Neural progenitor cell (in vitro differentiated cells): ENCODE measurements at regions not wholly inside any gene's neighbourhood (a gene's known extent, or its start where the extent isn't known, plus 50 kb on each side); places are given as distances from the start of the nearest gene placed in this dataset.
A peak's percentile ranks its signal among the peaks of the same experiment; 100 is the strongest.

ENCODE experiments used
- DNase-seq: peaks from one replicate; pipeline ENCODE4 v3.0.0-alpha.2; 2016; ENCODE audit warnings: low spot score
- H2AFZ ChIP-seq: fragments of 200-600 bp; sonication (generic); replicated peaks from 2 replicates; pipeline ENCODE4 v1.6.1; 2016; ENCODE audit warnings: antibody characterized with exemption
- H3F3A ChIP-seq: fragments of 200-600 bp; sonication (generic); 2 replicates; pipeline ENCODE4 v1.6.1; 2016; ENCODE audit warnings: antibody characterized with exemption, low read depth
- H3K27ac ChIP-seq: fragments of 200-600 bp; sonication (generic); 2 replicates; pipeline ENCODE4 v1.5.1; 2016; ENCODE audit warnings: mild to moderate bottlenecking
- H3K27me3 ChIP-seq: fragments of 200-600 bp; sonication (generic); 2 replicates; pipeline ENCODE4 v1.6.1; 2016; ENCODE audit warnings: mild to moderate bottlenecking, moderate library complexity
- H3K36me3 ChIP-seq: fragments of 200-600 bp; sonication (generic); 2 replicates; pipeline ENCODE4 v1.5.1; 2016
- H3K4me1 ChIP-seq: fragments of 200-600 bp; sonication (generic); 2 replicates; pipeline ENCODE4 v1.6.1; 2016; ENCODE audit warnings: mixed run types
- H3K4me2 ChIP-seq: fragments of 200-600 bp; sonication (generic); 2 replicates; pipeline ENCODE4 v1.6.1; 2016
- H3K4me3 ChIP-seq: fragments of 200-600 bp; sonication (generic); 2 replicates; pipeline ENCODE4 v1.5.1; 2016
- H3K79me2 ChIP-seq: fragments of 200-600 bp; sonication (generic); 2 replicates; pipeline ENCODE4 v1.6.1; 2016; ENCODE audit warnings: low read depth
- H3K9ac ChIP-seq: fragments of 200-600 bp; sonication (generic); 2 replicates; pipeline ENCODE4 v1.6.1; 2016
- H3K9me3 ChIP-seq: fragments of 200-600 bp; sonication (generic); 2 replicates; pipeline ENCODE4 v1.5.1; 2016; ENCODE audit warnings: low read depth
- H4K20me1 ChIP-seq: fragments of 200-600 bp; sonication (generic); 2 replicates; pipeline ENCODE4 v1.6.1; 2016; ENCODE audit warnings: low read depth
- H3K27ac Mint-ChIP-seq: 3 replicates; pipeline ENCODE4 v1.8.0; 2021; ENCODE audit warnings: mixed read lengths
- H3K27me3 Mint-ChIP-seq: 2 replicates; pipeline ENCODE4 v1.8.0; 2022; ENCODE audit warnings: low read depth, mild to moderate bottlenecking, inconsistent platforms, moderate library complexity, mixed read lengths; ENCODE audit not compliant: insufficient read depth
- H3K36me3 Mint-ChIP-seq: 3 replicates; pipeline ENCODE4 v1.8.0; 2021; ENCODE audit warnings: mixed read lengths
- H3K4me1 Mint-ChIP-seq: 3 replicates; pipeline ENCODE4 v1.8.0; 2021; ENCODE audit warnings: mixed read lengths
- H3K4me3 Mint-ChIP-seq: 3 replicates; pipeline ENCODE4 v1.8.0; 2021; ENCODE audit warnings: mild to moderate bottlenecking, moderate library complexity, mixed read lengths
- H3K9me3 Mint-ChIP-seq: 3 replicates; pipeline ENCODE4 v1.8.0; 2020; ENCODE audit warnings: mixed read lengths
- CTCF ChIP-seq: fragments of 200-600 bp; sonication (generic); IDR thresholded peaks from 2 replicates; pipeline ENCODE4 v1.5.1; 2017; ENCODE audit warnings: antibody characterized with exemption, mild to moderate bottlenecking
- EZH2 ChIP-seq: fragments of 200-600 bp; sonication (generic); IDR thresholded peaks from 2 replicates; pipeline ENCODE4 v1.6.1; 2017; ENCODE audit warnings: antibody characterized with exemption, mild to moderate bottlenecking, moderate library complexity
- EZH2phosphoT487 ChIP-seq: fragments of 200-600 bp; sonication (generic); IDR thresholded peaks from 2 replicates; pipeline ENCODE4 v1.6.1; 2017; ENCODE audit warnings: antibody characterized with exemption

GRCh38 chr12:46473634-46474329 lies 101.2 kb upstream of the SLC38A2 start:
- Mint-ChIP-seq H3K4me3 (no peak overlapping the region), H3K9me3 (no peaks in the 10 kb centered on the region), H3K4me1 (no peaks in the 10 kb centered on the region), H3K27me3 (no peaks in the 10 kb centered on the region), H3K36me3 (no peaks in the 10 kb centered on the region), H3K27ac (no peak overlapping the region)
- Histone ChIP-seq H3K36me3 (no peaks in the 10 kb centered on the region), H3K9ac (no peak overlapping the region), H3F3A (no peaks in the 10 kb centered on the region), H2AFZ (peak overlapping the region; percentile 63), H3K79me2 (no peaks in the 10 kb centered on the region), H3K4me1 (no peaks in the 10 kb centered on the region), H3K27ac (no peak overlapping the region), H3K4me2 (no peak overlapping the region), H3K27me3 (no peaks in the 10 kb centered on the region), H4K20me1 (no peaks in the 10 kb centered on the region), H3K4me3 (no peak overlapping the region), H3K9me3 (no peaks in the 10 kb centered on the region)
- no peak for DNase-seq
- TF ChIP-seq EZH2phosphoT487 (no peak), EZH2 (no peak), CTCF (no peak)

GRCh38 chr12:46472893-46473633 lies 100.5 kb upstream of the SLC38A2 start:
- H3K27ac ChIP-seq = no peak overlapping the region

GRCh38 chr12:46472144-46472705 lies 99.7 kb upstream of the SLC38A2 start:
- Histone ChIP-seq H3K36me3 (no peaks in the 10 kb centered on the region), H4K20me1 (no peaks in the 10 kb centered on the region), H3K4me1 (no peaks in the 10 kb centered on the region), H3K27me3 (no peaks in the 10 kb centered on the region), H3F3A (no peaks in the 10 kb centered on the region), H2AFZ (no peak overlapping the region), H3K27ac (no peak overlapping the region), H3K9ac (no peak overlapping the region), H3K4me2 (no peak overlapping the region), H3K79me2 (no peaks in the 10 kb centered on the region), H3K4me3 (no peak overlapping the region), H3K9me3 (no peaks in the 10 kb centered on the region)
- DNase-seq = no peak
- Mint-ChIP-seq H3K9me3 (no peaks in the 10 kb centered on the region), H3K27ac (no peak overlapping the region), H3K36me3 (no peaks in the 10 kb centered on the region), H3K4me1 (no peaks in the 10 kb centered on the region), H3K27me3 (no peaks in the 10 kb centered on the region), H3K4me3 (no peak overlapping the region)
- no peak for TF ChIP-seq EZH2phosphoT487
- TF ChIP-seq EZH2 = no peak
- TF ChIP-seq CTCF = no peak

More at GRCh38 chr12:46472893-46473633, 100.5 kb upstream of the SLC38A2 start:
- Histone ChIP-seq H3K79me2 (no peaks in the 10 kb centered on the region), H3K36me3 (no peaks in the 10 kb centered on the region), H3K9me3 (no peaks in the 10 kb centered on the region), H3K4me2 (no peak overlapping the region), H3K4me3 (no peak overlapping the region), H3F3A (no peaks in the 10 kb centered on the region), H3K4me1 (no peaks in the 10 kb centered on the region), H2AFZ (peak overlapping the region; percentile 63), H3K27me3 (no peaks in the 10 kb centered on the region), H3K9ac (no peak overlapping the region), H4K20me1 (no peaks in the 10 kb centered on the region)
- TF ChIP-seq EZH2 (no peak), EZH2phosphoT487 (no peak), CTCF (no peak)
- H3K36me3 Mint-ChIP-seq = no peaks in the 10 kb centered on the region
- H3K27ac Mint-ChIP-seq = no peak overlapping the region
- H3K4me1 Mint-ChIP-seq = no peaks in the 10 kb centered on the region
- DNase-seq = no peak
- H3K4me3 Mint-ChIP-seq = no peak overlapping the region
- no peaks in the 10 kb centered on the region for H3K9me3 Mint-ChIP-seq
- no peaks in the 10 kb centered on the region for H3K27me3 Mint-ChIP-seq
